K562 (cell line): ENCODE measurements at regions not wholly inside any gene's neighbourhood (a gene's known extent, or its start where the extent isn't known, plus 50 kb on each side); places are given as distances from the start of the nearest gene placed in this dataset.

Experiments
- CTCF ChIP-seq, 3 experiments: IDR thresholded peaks in 2 of 3; conservative IDR thresholded peaks in 1 of 3; 2 replicates each; pipeline ENCODE4 v1.5.1; 2011 to 2012; ENCODE audit warnings: low read length in 3 of 3, mild to moderate bottlenecking in 3 of 3, control low read depth in 2 of 3, improper control_type of control experiment in 1 of 3, inconsistent platforms in 1 of 3, low read depth in 1 of 3, mixed read lengths in 1 of 3, moderate library complexity in 1 of 3; ENCODE audit not compliant: insufficient read depth in 2 of 3
- HDGF ChIP-seq: fragments of 450-650 bp; IDR thresholded peaks from 2 replicates; pipeline ENCODE4 v1.6.1; 2016
- NR2C1 ChIP-seq, 2 experiments: fragments of 450-650 bp; IDR thresholded peaks; 2 replicates each; pipeline ENCODE4 v1.6.1; 2017; ENCODE audit warnings: mild to moderate bottlenecking in 2 of 2, antibody characterized with exemption in 1 of 2, inconsistent platforms in 1 of 2, missing compliant biosample characterization in 1 of 2, missing genetic modification characterization in 1 of 2
- SRSF9 ChIP-seq: fragments of 200-400 bp; formaldehyde crosslinking; IDR thresholded peaks from 2 replicates; pipeline ENCODE4 v1.6.1; 2017; ENCODE audit warnings: low read depth, low read length, borderline replicate concordance
- XRCC5 ChIP-seq: fragments of 200-400 bp; formaldehyde crosslinking; IDR thresholded peaks from 2 replicates; pipeline ENCODE4 v1.6.1; 2017; ENCODE audit warnings: low read depth, mild to moderate bottlenecking, low read length
- ZNF408 ChIP-seq: fragments of 250-450 bp; sonication (Bioruptor Pico); IDR thresholded peaks from 2 replicates; pipeline ENCODE4 v1.4.0; 2020; ENCODE audit warnings: low read depth, mild to moderate bottlenecking, moderate library complexity

- no peak for TF ChIP-seq XRCC5
- no peak for TF ChIP-seq HDGF
- TF ChIP-seq ZNF408 (CRISPR knock-in tag): no peak
- no peak for TF ChIP-seq SRSF9
- no peak for TF ChIP-seq NR2C1 (IDR thresholded peaks at IDR 0.05)
- no peak for TF ChIP-seq NR2C1 (tag; IDR thresholded peaks at IDR 0.05)
- TF ChIP-seq CTCF (IDR thresholded peaks at IDR 0.05 in 2 of 3, conservative IDR thresholded peaks at IDR 0.05 in 1 of 3; ENCODE audit: insufficient read depth in 2 of 3, low read depth in 1 of 3, low read length in 3 of 3): no peak
These were observed 80.8 kb downstream of the EMP1 start for GRCh38 chr12:13277293-13277692.
